Limb (tissue), 2 donors: ENCODE measurements at regions not wholly inside any gene's neighbourhood (a gene's known extent, or its start where the extent isn't known, plus 50 kb on each side); places are given as distances from the start of the nearest gene placed in this dataset.

Experiments used
- DNase-seq, 2 donors: peaks; one replicate each; pipeline ENCODE4 v3.0.0-alpha.2; 2016; ENCODE audit errors: extremely low spot score in 2 of 2

DNA sequence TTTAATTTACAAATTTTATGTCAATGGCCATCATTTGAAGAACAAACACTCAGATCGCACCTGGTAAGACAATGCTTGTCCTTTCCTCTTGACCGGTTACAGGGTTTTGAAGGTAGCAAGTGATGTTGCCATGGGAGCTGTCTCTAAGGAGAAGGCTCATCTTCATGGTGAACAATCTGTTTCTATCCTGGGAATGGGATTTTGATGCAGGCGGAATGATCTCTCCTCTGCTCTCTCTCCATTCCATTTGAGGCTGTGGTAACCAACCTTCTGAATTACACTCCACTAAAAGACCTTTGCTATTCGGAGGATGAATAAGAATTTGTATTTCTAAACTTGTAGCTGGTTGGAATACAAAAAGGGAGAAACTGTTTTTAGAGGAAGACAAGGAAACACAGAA is 57.9 kb upstream of the SLC5A9 start:
- DNase-seq, result no peak

DNA sequence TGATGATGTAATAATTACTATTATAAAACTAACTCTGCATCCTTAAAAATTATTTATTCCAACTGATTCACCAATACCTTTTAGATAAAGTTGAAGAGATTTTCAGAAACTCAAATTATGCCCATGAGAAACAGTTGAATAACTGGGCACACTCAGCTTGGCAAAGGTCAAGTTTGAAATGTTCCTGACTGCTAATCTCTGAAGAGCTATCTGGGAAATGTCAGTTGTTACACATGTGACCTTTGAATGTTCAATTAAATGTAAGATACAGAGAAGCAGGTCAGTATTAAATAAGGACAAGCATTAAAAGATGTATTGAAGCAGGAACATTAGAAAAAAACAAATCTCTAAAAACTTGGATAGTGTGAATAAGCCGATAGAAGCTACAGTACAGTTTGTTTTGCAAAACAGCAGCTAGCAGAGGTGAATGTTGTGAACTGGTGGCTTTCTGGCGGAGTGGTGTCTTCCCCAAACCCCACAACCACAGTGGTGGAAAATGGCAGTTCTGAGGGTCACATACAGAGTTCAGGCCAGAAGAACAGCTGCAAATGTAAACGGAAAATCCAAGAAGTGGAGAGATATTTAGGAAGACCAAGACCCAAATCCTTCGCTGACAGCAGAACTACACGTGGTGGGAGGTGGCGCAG is 61.9 kb upstream of the SLC5A9 start:
- DNase-seq, result no peak

DNA sequence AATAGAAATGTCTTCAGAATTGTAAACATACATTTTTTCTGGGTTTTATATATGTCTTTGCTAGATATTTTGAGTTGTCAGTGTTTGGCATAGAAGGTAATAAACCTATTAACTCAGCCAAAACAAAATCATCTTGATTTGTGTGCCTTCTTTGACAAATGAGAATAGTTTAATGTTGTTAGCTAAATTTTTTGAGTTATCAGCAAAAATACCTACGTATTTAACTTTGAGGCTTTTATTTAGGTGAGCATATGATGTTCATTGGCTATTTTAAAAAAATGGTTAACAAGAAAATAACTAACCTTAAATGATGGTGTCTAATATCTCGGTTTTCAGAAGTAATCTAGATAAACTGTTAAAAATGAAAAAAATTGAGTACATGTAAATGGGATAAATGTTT is 83.2 kb upstream of the SLC5A9 start:
- DNase-seq, result no peak

DNA sequence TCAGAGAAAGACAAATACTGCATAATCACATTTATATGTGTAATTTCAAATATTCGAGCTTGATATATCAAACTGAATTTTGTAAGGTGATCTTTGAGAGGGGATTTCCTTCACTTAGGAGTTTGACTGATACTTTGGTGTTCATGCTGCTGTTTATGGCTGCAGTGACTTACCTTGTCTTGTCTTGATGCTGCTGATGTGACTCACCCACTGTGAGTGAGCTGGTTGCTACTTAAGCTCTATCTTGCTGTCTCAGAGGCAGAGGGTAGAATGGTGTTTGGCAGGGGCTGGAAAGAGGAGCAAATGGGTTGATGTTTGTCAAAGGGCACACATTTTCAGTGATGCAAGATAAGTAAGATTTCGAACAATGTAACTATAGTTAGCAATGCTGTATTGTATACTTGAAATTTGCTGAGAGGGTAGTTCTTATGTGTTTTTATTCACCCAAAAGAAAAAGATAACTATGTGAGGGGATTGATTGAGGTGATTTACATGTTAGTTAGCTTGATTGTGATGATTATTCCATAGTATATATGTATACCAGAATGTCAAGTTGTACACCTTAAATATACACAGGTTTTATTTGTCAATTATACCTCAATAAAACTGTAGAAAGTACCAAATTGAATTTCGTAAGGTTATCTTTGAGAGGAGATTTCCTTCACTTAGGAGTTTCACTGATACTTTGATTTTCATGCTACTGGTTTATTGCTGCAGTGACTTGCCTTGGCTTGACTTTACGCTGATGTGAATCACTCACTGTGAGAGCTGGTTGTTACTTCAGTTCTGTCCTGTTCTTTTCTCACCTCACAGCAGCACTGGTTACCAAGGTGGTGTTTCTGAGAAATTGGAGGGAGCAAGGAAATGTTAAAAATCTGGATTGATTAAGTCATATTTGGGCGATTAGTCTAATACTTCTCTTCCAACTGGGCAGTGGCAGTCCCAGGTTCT is 94.5 kb upstream of the SLC5A9 start:
- no peak for DNase-seq

DNA sequence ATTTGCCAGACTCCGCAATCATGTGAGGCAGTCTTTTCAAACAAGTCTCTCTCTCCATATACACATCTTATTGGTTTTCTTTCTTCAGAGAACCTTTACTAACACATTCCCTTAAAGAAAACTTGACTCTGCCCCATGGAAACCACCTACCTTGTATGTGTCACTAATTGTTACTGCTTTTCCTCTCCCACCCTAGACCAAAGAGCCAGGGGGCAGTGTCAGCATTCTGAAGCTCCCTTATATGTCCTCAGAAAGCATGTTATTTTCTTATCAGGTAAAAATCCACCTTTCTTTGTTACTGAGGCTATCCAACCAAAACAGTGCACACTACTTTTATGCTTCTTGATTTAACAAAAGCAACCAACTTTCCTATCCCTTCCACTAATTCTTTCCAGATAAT is 98.9 kb upstream of the SLC5A9 start:
- no peak for DNase-seq

DNA sequence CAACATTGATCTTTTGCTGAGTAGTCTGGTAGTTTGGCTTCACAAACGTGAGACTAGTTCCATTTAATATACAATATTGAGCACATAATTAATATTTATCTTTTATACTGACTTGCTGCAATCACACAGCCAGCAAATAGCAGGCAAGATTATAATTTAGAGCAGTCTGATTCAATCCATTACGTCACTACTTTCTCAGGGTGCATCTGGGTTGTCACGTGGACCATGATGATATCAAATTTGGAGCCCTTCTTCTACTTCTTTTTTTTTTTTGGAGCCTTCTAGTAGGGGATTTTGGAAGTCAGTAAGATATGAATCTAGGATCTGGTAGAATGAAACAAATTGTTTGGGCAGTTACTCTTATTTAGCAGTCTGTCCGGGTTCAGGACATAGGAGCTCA is 100.6 kb upstream of the SLC5A9 start:
- no peak for DNase-seq

DNA sequence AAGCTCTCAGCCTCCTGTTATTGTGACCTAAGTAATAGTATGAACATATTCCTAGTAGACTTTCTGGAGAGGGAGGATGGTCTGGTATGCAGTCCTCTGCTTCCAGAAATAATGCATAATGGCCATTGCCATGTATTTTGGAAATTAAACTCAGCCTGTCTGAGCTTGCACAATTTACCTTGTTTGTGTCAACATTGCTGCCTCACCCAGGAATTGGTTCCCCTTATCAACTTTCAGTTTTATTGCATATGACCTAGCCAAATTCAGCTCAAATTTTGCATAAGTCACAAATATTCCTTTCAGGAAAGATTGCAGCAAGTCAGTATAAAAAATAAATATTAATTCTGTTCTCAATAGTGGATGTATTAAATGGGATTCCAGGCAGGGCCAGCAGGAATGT is 101.9 kb upstream of the SLC5A9 start:
- DNase-seq, result no peak

DNA sequence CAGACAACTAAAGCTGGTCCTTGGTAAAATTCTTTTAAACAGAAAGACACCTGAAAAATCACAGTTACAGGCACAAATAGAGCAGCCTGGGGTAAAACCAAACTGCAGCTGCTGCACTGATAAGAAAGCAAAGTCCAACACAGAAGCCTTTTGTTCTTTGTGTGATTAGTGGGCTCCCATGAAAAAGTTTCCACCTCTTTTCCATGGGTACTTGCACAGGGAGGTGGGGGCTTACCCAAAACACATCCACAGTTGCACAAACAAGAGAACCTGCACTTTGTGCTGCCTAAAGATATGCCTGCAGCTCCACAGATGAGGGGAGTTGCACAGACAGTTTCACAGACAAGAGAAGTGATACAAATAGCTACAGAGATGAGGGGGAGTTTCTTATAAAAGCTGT is 106.7 kb upstream of the SLC5A9 start:
- DNase-seq, result no peak

DNA sequence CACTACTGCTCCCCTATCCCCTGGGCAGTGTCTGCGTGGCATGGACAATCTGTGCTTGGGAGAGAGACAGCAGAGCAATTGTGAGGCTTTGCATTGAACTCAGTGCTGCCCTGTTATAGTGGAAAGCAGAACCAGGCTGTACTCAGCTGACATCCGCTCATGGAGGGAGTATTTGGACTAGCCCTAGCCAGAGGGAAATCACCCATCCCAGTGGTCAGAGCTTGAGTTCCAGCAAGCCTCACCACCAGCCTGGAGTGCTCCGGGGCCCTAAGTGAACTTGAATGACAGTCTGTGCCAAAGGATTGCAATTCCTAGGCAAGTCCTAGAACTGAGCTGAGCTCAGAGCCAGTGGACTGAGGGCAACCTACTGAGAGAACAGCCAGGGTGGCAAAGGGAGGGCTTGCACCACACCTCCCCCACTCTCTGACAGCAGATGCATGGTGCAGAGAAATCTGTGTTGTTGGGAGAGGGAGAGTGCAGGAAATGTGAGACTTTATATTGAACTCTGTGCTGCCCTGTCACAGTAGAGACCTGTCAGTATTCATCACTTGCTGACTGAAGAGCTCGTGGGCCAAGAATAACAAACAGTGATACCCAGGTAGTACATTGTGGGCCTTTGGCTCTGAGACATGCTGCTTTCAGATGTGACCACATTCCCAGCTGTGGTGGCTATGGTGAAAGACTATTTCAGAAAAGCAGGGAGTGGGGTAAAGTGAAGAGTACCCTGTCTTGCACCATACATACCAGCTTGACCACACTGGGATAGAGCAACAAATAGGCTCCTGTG is 107.7 kb upstream of the SLC5A9 start:
- DNase-seq, result no peak

DNA sequence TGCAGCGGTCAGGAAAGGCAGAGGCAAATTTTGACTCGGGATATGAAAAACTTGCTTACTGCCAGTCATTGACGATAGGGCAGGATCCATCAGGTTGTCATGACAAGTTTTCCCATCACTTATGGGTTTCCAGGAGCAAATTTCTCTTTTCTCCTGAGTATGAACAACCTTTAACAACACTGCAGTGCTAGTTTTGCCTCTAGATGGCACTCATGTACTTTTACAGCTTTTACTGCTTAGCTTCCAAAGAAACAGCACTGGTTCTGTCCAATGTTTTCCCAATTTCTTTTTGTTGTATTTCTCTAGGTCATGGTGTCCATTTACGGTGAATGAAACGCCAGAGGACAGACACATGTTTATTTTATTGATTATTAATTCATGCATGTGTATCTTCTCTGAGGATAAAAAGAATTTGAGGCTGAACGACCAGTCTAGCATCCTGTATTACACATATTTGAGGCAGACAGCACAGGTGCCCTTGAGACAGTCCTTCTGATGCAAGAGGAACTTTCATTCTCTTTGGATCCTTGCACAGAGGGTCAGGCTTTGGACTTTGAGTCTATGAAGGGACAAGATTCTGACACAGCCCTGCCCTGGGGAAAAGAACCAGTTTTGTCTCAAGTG is 112.3 kb upstream of the TRABD2B start:
- DNase-seq, result peak in 1 of 2 donors; percentile 65

DNA sequence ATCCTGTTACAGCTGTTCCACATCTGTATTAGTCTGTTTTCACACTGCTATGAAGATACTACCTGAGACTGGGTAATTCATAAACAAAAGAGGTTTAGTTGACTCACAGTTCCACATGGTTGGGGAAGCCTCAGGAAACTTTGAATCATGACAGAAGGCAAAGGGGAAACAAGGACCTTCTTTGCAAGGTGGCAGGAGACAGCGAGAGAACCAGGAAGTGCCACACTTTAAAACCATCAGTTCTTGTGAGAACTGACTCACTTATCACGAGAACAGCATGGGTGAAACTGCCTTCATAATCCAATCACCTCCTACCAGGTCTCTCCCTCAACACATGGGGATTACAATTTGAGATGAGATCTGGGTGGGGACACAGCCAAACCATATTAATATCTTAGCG is 110.3 kb upstream of the TRABD2B start:
- no peak for DNase-seq

DNA sequence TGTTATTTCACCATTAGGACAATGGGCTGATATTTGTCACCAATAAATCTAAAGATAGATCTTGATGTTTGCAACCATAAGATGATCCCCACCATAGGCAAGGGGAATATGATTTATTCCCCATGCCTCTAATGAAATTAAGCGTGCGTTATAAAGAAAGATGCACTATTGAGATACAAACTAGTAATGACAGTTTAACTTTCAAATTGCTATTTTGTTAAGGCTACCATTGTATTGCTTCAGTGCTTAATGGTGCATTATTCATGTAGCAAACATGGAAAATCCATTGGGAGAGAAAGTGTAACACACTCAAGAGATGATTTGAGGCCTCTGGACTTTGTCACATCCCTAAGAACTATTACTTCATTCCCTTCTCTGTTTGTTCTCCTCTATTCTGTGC is 108.9 kb upstream of the TRABD2B start:
- no peak for DNase-seq

DNA sequence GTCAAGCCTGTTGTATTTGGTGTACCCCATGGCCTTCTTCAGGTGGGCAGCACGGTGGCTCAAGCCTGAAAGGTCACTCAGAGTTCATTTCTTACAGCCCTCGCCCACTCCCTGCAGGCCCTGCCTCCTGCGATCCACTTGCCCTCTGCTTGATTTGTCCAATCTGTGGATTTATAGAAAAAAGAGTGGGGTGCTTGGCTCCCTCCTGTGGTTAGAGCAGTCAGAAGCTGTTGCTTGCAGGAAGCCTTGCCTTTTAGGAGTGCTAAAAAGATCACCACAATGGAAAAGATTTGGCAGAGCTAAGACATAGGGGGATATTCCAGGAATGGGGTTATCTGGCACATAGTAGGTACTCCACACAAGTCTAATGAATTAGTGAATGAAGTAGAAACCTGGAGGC is 108.0 kb upstream of the TRABD2B start:
- DNase-seq, result no peak

DNA sequence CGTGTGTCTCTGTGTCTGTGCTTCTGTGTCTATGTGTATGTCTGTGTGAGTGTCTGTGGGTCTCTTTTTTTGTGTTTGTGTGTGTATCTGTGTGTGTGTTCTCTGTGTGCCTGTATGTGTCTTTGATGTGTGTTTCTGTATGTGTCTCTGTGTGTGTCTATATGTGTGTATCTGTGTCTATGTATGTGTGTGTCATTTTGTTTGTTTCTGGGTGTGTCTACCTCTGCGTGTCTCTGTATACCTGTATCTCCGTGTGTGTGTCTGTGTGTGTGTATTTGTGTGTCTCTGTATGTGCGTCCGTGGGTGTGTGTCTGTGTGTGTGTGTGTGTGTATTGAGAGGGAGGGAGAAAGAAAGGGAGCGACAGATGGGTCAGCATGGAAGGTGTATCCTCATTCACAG is 106.3 kb upstream of the TRABD2B start:
- DNase-seq, result no peak

DNA sequence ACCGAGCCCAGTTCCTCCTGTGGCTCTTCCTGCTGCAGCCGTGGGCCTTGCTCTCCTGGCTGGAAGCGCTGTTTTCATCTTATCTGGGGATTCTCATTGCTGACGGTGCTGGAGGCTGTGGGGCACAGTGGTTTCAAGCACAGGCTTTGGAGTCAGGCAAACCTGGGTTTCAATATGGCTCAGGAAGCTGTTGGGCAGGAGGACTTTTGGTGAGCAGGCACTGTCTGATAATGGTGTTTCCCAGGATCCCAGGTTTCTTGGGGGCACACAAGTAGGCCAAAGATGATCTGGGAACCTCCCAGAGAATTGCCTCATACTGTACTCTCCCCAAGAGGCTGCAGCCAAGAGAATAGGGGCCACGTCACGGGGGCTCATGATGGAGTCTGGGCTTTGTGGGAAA is 105.6 kb upstream of the TRABD2B start:
- no peak for DNase-seq

DNA sequence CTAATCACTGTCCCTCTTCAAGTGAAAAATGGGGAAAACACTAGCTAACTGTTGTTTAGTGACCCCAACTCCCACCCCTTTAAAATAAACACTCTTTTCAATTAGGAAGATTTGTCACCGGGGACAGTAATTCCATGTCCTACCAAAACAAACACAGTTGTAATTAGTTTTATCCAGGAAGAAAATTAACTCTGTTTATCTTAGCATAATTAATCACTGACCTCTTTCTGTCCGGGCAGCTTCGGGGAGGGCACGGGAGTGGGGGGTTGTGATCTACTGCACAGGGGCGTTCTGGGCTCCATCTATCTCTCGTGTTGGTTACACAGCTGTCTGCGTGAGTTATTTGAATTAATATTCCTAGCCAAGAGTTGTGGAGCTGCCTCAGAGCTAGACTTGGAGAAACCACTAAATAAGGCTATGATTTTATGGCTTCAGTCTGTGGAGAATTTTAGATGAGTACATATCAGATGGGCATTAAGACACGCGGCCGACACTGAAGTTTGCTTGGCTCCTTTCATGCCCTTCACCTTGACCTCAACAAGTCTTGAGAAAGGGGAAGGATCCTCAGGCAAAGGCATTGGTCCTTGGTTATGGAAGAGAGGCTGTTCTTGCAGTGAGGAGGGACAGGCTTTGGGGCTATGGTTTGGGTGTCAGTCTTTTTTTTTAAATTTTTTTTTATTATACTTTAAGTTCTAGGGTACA is 102.0 kb upstream of the TRABD2B start:
- DNase-seq, result no peak

DNA sequence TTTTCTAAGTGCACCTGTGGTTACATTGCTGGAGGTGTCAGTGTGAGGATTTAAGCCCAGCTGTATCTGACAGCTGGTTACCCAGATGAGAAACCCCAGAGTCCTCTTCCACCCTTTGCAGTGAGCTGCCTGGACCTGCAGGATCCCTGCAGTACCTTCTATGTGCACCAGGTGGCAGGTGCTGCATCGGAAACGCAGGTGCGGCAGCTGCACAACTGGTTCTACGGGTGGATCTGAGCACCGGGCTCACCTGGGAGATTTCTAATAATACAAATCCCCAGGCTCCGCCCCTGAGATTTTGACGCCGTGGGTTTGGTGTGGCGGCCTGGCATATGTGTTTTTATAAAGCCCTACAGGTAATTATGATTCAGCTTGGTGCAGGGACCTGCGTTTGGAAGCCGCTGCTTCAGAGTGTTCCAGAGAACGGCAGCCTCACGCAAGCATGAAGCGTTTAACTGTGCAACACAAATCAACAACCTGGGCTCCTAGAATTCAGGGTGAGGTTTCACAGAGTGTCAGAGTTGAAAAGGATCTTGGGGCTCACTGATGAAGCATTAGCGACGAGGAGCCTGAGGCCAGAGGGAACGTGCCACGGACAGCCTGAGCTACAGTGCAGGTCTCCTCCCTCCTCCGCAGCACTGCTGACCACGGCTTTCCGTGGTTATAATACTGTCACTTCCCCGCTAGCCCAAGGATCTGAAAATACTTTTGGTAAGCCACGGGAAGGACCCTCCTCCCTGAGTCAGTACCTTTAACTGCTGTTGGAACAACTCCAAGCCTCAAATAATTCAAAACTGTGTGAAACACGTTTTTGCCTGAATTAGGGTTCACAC is 96.7 kb upstream of the TRABD2B start:
- DNase-seq, result peak; percentile 23 to 81

DNA sequence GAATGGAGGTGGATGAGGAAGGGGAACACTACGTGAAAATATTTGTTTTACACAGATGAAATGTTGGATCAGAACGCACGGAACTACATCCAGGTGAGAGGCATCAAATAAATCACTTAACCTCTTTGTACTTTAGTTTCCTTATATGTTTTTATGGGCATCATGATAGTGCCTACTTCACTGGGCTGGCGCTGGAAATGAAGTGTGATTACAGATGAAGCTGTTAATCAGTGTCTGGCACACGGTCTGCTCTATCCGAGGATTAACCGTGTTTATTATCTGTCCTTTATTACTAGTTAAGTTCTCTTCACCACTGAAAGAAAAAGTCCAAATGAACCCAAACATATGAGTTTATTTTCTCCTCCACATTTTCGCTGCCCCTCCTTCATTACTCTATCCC is 96.0 kb upstream of the TRABD2B start:
- no peak for DNase-seq

DNA sequence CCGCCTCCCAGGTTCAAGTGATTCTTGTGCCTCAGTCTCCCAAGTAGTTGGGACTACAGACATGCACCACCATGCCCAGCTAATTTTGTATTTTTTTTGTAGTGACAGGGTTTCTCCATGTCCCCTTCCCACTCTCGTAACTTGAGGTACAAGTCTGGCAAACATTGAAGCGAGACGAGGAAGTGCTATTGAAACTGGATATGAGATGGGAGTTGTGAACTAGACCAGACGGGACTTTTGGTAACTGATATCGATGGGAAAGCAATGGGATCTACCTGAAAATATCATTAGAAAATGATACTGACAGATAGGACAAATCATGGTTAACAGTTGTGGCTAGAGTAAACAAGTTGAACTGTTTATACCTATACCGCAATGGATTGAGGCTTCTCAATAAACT is 95.2 kb upstream of the TRABD2B start:
- DNase-seq, result peak in 1 of 2 donors; percentile 2

DNA sequence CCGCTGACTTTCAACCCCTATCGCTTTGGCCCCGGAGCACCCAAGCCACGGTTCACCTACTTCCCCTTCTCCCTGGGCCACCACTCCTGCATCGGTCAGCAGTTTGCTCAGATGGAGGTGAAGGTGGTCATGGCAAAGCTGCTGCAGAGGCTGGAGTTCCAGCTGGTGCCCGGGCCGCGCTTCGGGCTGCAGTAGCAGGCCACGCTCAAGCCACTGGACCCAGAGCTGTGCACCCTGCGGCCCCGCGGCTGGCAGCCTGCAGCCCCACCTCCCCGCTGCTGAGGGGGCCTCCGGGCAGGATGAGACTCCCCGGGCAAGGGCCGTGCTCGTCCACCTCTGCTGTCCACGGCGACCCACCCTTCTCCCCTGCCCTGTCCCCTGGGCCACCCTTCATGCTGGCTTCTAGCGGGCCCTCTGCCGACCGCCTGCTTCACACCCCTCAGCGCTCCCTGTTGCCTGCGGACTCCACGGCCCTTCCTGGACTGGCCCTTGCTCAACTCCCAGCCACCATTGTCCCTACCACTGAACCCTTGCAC is 92.2 kb upstream of the TRABD2B start:
- peak in 1 of 2 donors; percentile 9 for DNase-seq
